K562 (cell line): ENCODE measurements at regions not wholly inside any gene's neighbourhood (a gene's known extent, or its start where the extent isn't known, plus 50 kb on each side); places are given as distances from the start of the nearest gene placed in this dataset.

Experiments used
- RAD51 ChIP-seq: fragments of 450-650 bp; IDR thresholded peaks from 2 replicates; pipeline ENCODE4 v1.7.1; 2016; ENCODE audit warnings: low read depth, mild to moderate bottlenecking, borderline replicate concordance
- ZZZ3 ChIP-seq: fragments of 450-650 bp; IDR thresholded peaks from 2 replicates; pipeline ENCODE4 v1.6.1; 2016; ENCODE audit warnings: antibody characterized with exemption, mild to moderate bottlenecking, moderate library complexity
- TF ChIP-seq, protein P1 (sequence below): fragments of 250-450 bp; sonication (Bioruptor Pico); IDR thresholded peaks from 2 replicates; pipeline ENCODE4 v1.5.0; 2022; ENCODE audit warnings: mild to moderate bottlenecking
- TF ChIP-seq, protein P2 (sequence below), 3 experiments: IDR thresholded peaks in 2 of 3; conservative IDR thresholded peaks in 1 of 3; 2 replicates each; pipeline ENCODE4 v1.5.1; 2011 to 2012; ENCODE audit warnings: low read length in 3 of 3, mild to moderate bottlenecking in 3 of 3, control low read depth in 2 of 3, improper control_type of control experiment in 1 of 3, inconsistent platforms in 1 of 3, low read depth in 1 of 3, mixed read lengths in 1 of 3, moderate library complexity in 1 of 3; ENCODE audit not compliant: insufficient read depth in 2 of 3

DNA sequence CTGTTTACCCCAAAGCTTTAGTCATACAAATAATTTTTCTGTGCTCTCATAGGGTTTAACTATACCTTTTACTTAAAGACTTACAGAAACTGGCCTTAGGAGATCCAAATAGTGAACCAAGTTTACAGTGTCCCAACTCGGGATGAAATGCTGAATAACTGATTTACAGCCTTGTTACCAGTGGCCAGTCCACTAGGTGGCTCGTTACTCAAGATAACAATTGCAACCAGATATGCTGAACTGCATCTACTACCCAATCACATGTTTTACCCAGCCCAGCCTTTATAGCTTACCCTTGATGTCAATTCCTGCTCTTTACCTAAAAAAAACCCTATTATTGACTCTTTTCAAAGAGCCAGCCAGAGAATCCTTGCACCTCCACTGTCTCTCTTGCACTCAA lies 1148.8 kb upstream of the ADGRL4 start:
- TF ChIP-seq RAD51 (no peak), ZZZ3 (no peak)
- TF ChIP-seq, protein P1, sequence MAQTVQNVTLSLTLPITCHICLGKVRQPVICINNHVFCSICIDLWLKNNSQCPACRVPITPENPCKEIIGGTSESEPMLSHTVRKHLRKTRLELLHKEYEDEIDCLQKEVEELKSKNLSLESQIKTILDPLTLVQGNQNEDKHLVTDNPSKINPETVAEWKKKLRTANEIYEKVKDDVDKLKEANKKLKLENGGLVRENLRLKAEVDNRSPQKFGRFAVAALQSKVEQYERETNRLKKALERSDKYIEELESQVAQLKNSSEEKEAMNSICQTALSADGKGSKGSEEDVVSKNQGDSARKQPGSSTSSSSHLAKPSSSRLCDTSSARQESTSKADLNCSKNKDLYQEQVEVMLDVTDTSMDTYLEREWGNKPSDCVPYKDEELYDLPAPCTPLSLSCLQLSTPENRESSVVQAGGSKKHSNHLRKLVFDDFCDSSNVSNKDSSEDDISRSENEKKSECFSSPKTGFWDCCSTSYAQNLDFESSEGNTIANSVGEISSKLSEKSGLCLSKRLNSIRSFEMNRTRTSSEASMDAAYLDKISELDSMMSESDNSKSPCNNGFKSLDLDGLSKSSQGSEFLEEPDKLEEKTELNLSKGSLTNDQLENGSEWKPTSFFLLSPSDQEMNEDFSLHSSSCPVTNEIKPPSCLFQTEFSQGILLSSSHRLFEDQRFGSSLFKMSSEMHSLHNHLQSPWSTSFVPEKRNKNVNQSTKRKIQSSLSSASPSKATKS = no peak
- TF ChIP-seq, protein P2, sequence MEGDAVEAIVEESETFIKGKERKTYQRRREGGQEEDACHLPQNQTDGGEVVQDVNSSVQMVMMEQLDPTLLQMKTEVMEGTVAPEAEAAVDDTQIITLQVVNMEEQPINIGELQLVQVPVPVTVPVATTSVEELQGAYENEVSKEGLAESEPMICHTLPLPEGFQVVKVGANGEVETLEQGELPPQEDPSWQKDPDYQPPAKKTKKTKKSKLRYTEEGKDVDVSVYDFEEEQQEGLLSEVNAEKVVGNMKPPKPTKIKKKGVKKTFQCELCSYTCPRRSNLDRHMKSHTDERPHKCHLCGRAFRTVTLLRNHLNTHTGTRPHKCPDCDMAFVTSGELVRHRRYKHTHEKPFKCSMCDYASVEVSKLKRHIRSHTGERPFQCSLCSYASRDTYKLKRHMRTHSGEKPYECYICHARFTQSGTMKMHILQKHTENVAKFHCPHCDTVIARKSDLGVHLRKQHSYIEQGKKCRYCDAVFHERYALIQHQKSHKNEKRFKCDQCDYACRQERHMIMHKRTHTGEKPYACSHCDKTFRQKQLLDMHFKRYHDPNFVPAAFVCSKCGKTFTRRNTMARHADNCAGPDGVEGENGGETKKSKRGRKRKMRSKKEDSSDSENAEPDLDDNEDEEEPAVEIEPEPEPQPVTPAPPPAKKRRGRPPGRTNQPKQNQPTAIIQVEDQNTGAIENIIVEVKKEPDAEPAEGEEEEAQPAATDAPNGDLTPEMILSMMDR (IDR thresholded peaks at IDR 0.05 in 2 of 3, conservative IDR thresholded peaks at IDR 0.05 in 1 of 3; ENCODE audit: insufficient read depth in 2 of 3, low read depth in 1 of 3, low read length in 3 of 3) = no peak
